ENCODE measurements at regions not wholly inside any gene's neighbourhood (a gene's known extent, or its start where the extent isn't known, plus 50 kb on each side); places are given as distances from the start of the nearest gene placed in this dataset.

GRCh38 chr2:129740504-129740903, 239.0 kb upstream of the RAB6C start:
- TF ChIP-seq CTCF (IDR thresholded peaks at IDR 0.05) = no peak
- TF ChIP-seq POLR2A (IDR thresholded peaks at IDR 0.05) = no peak

All from Peyer's patch (tissue), 4 donors.